ENCODE measurements at regions not wholly inside any gene's neighbourhood (a gene's known extent, or its start where the extent isn't known, plus 50 kb on each side); places are given as distances from the start of the nearest gene placed in this dataset.

DNA sequence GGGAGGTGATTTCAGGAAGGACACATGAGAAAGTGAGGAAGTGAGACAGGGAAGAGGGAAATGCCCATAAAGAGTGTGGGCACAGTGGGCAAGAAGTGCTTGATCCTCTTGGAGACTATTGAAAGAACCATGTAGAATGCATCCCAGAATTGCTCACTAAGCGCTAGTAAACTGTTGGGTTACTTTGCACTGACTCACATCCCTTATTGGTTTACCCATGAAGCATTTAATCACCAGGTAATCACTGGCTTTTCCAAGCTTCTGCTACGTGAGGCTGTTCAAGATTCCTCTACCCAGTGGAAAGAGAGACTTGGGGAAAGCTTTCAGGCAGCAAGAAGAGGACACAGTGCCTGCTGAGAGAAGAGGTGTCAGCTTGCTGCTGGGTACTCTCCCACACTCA, 410.0 kb upstream of the JAG1 start:
- DNase-seq (ENCODE audit: insufficient read length, low spot score) (no peak), FAIRE-seq (no peak)
- TF ChIP-seq POLR2A (IDR thresholded peaks at IDR 0.05; ENCODE audit: low read depth, low read length), result no peak
- no peak for TF ChIP-seq POLR2AphosphoS5 (IDR thresholded peaks at IDR 0.05; ENCODE audit: low read depth, low read length)
- no peak for TF ChIP-seq POU2F2 (IDR thresholded peaks at IDR 0.05; ENCODE audit: low read depth, low read length)
- TF ChIP-seq SPI1 (IDR thresholded peaks at IDR 0.05; ENCODE audit: low read depth, low read length), result no peak
- no peak for TF ChIP-seq TAF1 (IDR thresholded peaks at IDR 0.05; ENCODE audit: low read depth, low read length)
- no peak for TF ChIP-seq PAX5 (IDR thresholded peaks at IDR 0.05; ENCODE audit: insufficient read depth, low read length, severe bottlenecking)

DNA sequence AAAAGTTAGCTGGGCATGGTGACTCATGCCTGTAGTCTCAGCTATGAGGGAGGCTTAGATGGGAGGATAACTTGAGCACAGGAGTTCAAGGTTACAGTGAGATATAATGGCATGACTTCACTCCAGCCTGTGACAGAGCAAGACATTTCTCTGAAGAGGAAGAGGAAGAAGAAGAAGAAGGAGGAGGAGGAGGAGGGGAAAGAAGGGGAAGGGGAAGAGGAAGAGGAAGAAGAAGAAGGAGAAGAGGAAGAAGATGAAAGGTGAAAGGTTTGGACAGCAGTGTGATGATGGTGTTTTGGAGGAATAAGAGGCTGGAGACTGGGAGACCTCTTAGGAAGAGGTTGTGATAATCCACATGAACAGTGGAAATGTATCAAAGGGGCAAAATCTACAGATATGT, 410.7 kb upstream of the JAG1 start:
- DNase-seq (ENCODE audit: insufficient read length, low spot score) (no peak), FAIRE-seq (no peak)
- no peak for TF ChIP-seq SPI1 (IDR thresholded peaks at IDR 0.05; ENCODE audit: low read depth, low read length)
- no peak for TF ChIP-seq POU2F2 (IDR thresholded peaks at IDR 0.05; ENCODE audit: low read depth, low read length)
- no peak for TF ChIP-seq PAX5 (IDR thresholded peaks at IDR 0.05; ENCODE audit: insufficient read depth, low read length, severe bottlenecking)
- no peak for TF ChIP-seq TAF1 (IDR thresholded peaks at IDR 0.05; ENCODE audit: low read depth, low read length)
- TF ChIP-seq POLR2A (IDR thresholded peaks at IDR 0.05; ENCODE audit: low read depth, low read length), result no peak
- TF ChIP-seq POLR2AphosphoS5 (IDR thresholded peaks at IDR 0.05; ENCODE audit: low read depth, low read length), result no peak

DNA sequence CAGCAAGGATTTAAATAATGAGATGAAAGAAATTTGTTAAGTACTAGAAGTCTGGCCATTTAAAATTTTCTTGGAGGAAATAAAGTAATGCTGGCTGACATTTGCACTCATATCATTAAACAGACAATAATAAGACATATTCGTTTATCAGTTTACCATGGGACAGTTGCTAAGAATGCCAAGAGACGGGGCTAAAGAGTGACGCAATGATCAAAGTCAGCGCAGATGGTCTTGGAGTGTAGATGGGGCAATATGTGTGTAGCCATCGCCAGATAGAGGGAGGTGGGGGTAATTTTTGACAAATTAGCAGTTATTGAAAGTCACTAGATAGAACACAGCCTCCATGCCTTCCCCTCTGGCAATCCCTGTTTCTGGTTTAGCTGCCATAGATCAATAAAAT, 413.2 kb upstream of the JAG1 start:
- DNase-seq (ENCODE audit: insufficient read length, low spot score), result no peak
- TF ChIP-seq SPI1 (IDR thresholded peaks at IDR 0.05; ENCODE audit: low read depth, low read length) (no peak), POLR2AphosphoS5 (IDR thresholded peaks at IDR 0.05; ENCODE audit: low read depth, low read length) (no peak), POU2F2 (IDR thresholded peaks at IDR 0.05; ENCODE audit: low read depth, low read length) (no peak), PAX5 (IDR thresholded peaks at IDR 0.05; ENCODE audit: insufficient read depth, low read length, severe bottlenecking) (no peak), POLR2A (IDR thresholded peaks at IDR 0.05; ENCODE audit: low read depth, low read length) (no peak)
- no peak for FAIRE-seq

DNA sequence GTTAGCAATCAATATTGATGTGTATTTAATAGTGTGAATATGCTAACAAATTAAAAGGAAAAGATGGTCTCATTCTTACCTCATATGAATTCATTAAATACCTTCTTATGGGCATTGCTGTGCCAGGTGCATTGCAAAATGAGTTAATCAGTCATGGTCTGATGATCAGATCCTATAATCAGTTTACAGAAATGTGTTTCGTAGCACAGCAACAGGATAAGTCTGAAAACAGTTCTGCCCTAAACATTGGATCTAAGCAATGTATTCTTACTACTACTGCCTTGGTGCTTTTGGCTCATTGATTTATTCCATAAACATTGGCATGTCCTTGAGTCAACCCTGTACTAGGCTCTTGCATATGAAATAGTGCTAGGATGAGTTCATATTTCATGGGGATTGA, 417.0 kb upstream of the JAG1 start:
- no peak for DNase-seq (ENCODE audit: insufficient read length, low spot score)
- FAIRE-seq, result no peak
- TF ChIP-seq TAF1 (IDR thresholded peaks at IDR 0.05; ENCODE audit: low read depth, low read length), result no peak
- TF ChIP-seq PAX5 (IDR thresholded peaks at IDR 0.05; ENCODE audit: insufficient read depth, low read length, severe bottlenecking), result no peak
- no peak for TF ChIP-seq POLR2AphosphoS5 (IDR thresholded peaks at IDR 0.05; ENCODE audit: low read depth, low read length)
- no peak for TF ChIP-seq POU2F2 (IDR thresholded peaks at IDR 0.05; ENCODE audit: low read depth, low read length)
- no peak for TF ChIP-seq POLR2A (IDR thresholded peaks at IDR 0.05; ENCODE audit: low read depth, low read length)
- no peak for TF ChIP-seq SPI1 (IDR thresholded peaks at IDR 0.05; ENCODE audit: low read depth, low read length)

DNA sequence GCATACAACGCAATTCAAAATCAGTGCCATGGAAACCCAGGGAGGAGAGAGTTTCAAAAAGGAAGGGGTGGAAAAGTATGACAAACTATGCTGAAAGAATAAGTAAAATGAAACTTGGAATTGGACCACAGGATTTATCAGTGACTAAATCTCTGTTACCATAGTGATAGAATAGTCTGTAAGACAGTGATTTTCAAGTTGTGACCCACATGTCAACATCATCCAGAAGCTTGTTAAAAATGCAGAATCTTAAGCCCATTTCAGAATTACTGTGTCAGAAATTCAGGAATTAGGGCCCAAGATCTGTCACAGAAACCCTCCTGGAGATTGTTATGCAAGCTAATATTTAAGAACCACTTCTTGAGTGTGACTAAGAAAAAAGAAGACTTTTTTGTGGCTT, 417.7 kb upstream of the JAG1 start:
- FAIRE-seq, result no peak
- DNase-seq (ENCODE audit: insufficient read length, low spot score), result no peak

DNA sequence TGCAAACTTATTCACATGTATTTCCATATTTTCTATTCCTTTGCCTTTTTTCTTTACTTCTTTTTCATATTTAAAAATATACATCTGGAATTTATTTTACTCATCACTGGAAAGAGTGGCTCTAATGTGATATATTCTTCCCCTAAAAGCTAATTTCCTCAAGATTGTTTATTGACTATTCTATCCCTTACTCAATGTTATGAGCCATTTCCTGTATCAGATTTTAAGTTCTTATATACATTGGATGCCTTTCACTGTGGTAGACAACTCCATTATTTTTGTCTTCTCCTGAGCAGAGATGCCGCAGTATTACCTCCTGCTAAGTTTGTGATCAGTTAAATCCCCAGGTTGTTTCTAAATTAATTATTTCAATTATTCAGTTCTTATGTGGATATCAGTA, 418.4 kb upstream of the JAG1 start:
- FAIRE-seq, result no peak
- TF ChIP-seq POLR2AphosphoS5 (IDR thresholded peaks at IDR 0.05; ENCODE audit: low read depth, low read length) (no peak), POLR2A (IDR thresholded peaks at IDR 0.05; ENCODE audit: low read depth, low read length) (no peak), POU2F2 (IDR thresholded peaks at IDR 0.05; ENCODE audit: low read depth, low read length) (no peak), SPI1 (IDR thresholded peaks at IDR 0.05; ENCODE audit: low read depth, low read length) (no peak), PAX5 (IDR thresholded peaks at IDR 0.05; ENCODE audit: insufficient read depth, low read length, severe bottlenecking) (no peak), TAF1 (IDR thresholded peaks at IDR 0.05; ENCODE audit: low read depth, low read length) (no peak)
- DNase-seq (ENCODE audit: insufficient read length, low spot score), result no peak

More for the DNA sequence above, 417.7 kb upstream of the JAG1 start:
- TF ChIP-seq SPI1 (IDR thresholded peaks at IDR 0.05; ENCODE audit: low read depth, low read length) (no peak), PAX5 (IDR thresholded peaks at IDR 0.05; ENCODE audit: insufficient read depth, low read length, severe bottlenecking) (no peak), TAF1 (IDR thresholded peaks at IDR 0.05; ENCODE audit: low read depth, low read length) (no peak), POLR2AphosphoS5 (IDR thresholded peaks at IDR 0.05; ENCODE audit: low read depth, low read length) (no peak), POLR2A (IDR thresholded peaks at IDR 0.05; ENCODE audit: low read depth, low read length) (no peak), POU2F2 (IDR thresholded peaks at IDR 0.05; ENCODE audit: low read depth, low read length) (no peak)

DNA sequence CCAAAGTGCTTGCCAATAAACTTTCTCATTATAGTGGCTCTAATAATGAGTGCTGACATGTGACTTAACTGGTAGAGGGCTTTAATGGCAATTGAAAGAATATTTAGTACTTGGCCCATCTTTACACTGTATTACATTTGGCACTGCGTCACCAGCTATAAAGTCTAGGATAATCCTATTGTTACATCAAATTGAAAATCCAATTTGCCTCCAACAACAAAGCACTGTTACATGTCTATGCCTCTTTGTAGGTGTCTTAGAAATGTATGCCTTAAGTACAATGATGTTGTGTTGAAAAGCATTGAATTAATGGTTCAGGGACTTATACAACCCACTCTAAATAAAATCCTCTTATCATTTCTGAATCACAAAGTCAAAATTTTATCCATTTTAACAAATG, 420.4 kb upstream of the JAG1 start:
- DNase-seq (ENCODE audit: insufficient read length, low spot score) (no peak), FAIRE-seq (no peak)
- TF ChIP-seq POLR2A (IDR thresholded peaks at IDR 0.05; ENCODE audit: low read depth, low read length) (no peak), POLR2AphosphoS5 (IDR thresholded peaks at IDR 0.05; ENCODE audit: low read depth, low read length) (no peak), SPI1 (IDR thresholded peaks at IDR 0.05; ENCODE audit: low read depth, low read length) (no peak), TAF1 (IDR thresholded peaks at IDR 0.05; ENCODE audit: low read depth, low read length) (no peak)

DNA sequence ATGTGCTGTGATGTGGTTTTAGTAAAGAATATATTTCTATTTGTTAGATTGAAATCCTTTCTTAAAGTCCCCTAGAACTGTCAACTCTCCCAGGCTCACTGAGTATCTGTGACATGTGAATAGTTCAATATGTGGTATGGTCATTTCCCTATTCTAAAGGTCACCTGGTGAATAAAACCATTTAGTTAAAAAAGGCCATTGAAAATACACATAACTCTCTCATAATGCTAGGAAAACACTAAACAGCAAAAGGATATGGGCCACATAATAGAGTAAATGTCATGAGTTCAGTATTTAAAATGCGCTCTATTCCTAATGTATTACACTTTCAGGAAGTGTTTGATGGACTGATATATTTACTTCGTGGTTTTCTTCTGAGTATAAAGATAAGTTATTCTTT, 420.9 kb upstream of the JAG1 start:
- no peak for FAIRE-seq
- TF ChIP-seq POU2F2 (IDR thresholded peaks at IDR 0.05; ENCODE audit: low read depth, low read length), result no peak
- TF ChIP-seq POLR2A (IDR thresholded peaks at IDR 0.05; ENCODE audit: low read depth, low read length), result no peak
- TF ChIP-seq SPI1 (IDR thresholded peaks at IDR 0.05; ENCODE audit: low read depth, low read length), result no peak
- TF ChIP-seq POLR2AphosphoS5 (IDR thresholded peaks at IDR 0.05; ENCODE audit: low read depth, low read length), result no peak
- TF ChIP-seq PAX5 (IDR thresholded peaks at IDR 0.05; ENCODE audit: insufficient read depth, low read length, severe bottlenecking), result no peak
- TF ChIP-seq TAF1 (IDR thresholded peaks at IDR 0.05; ENCODE audit: low read depth, low read length), result no peak

DNA sequence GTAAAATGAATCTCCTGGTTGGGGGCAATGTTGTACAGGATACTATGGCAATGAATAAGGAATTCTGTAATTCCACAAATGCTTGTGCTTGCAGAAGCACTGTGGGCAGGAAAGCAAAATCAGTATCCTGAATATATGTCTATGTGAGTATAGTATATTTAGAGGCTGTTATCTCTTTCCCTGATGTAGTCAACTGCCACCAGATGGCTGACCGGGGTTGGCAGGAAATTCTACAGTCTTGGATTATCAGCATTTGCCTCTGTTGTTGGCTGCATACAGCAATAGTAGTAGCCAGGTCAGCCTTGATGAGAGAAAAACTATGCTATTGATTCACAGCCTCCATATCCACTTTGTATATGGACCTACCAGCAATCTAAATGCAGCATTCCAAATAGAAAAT, 425.1 kb upstream of the JAG1 start:
- no peak for FAIRE-seq
- no peak for DNase-seq (ENCODE audit: insufficient read length, low spot score)
- TF ChIP-seq POLR2A (IDR thresholded peaks at IDR 0.05; ENCODE audit: low read depth, low read length), result no peak
- TF ChIP-seq POU2F2 (IDR thresholded peaks at IDR 0.05; ENCODE audit: low read depth, low read length), result no peak
- no peak for TF ChIP-seq POLR2AphosphoS5 (IDR thresholded peaks at IDR 0.05; ENCODE audit: low read depth, low read length)
- TF ChIP-seq SPI1 (IDR thresholded peaks at IDR 0.05; ENCODE audit: low read depth, low read length), result no peak
- TF ChIP-seq PAX5 (IDR thresholded peaks at IDR 0.05; ENCODE audit: insufficient read depth, low read length, severe bottlenecking), result no peak
- no peak for TF ChIP-seq TAF1 (IDR thresholded peaks at IDR 0.05; ENCODE audit: low read depth, low read length)

More for the DNA sequence above, 420.9 kb upstream of the JAG1 start:
- DNase-seq (ENCODE audit: insufficient read length, low spot score), result no peak

DNA sequence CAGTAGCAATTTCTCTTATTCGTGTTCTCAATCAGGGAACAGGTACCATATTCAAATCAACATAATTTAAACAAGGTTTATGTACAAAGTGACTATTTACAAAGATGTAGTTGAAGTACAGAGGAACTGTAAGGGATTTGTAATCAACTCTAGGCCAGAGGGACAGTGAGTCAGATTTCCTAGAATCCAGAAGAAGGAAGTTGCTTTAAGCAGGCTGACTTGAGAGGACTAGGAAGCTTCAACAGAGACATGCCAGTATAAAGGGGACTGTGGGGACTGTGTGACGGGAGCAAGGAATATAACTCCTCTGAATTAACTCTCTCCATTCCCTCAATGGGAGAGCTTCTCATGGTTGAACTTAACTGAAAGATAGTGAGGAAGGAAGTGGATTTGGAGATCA, 427.4 kb upstream of the JAG1 start:
- DNase-seq (ENCODE audit: insufficient read length, low spot score), result no peak
- no peak for FAIRE-seq
- TF ChIP-seq PAX5 (IDR thresholded peaks at IDR 0.05; ENCODE audit: insufficient read depth, low read length, severe bottlenecking) (no peak), SPI1 (IDR thresholded peaks at IDR 0.05; ENCODE audit: low read depth, low read length) (no peak), POLR2AphosphoS5 (IDR thresholded peaks at IDR 0.05; ENCODE audit: low read depth, low read length) (no peak), POLR2A (IDR thresholded peaks at IDR 0.05; ENCODE audit: low read depth, low read length) (no peak), TAF1 (IDR thresholded peaks at IDR 0.05; ENCODE audit: low read depth, low read length) (no peak), POU2F2 (IDR thresholded peaks at IDR 0.05; ENCODE audit: low read depth, low read length) (no peak)
